ENCODE measurements at regions not wholly inside any gene's neighbourhood (a gene's known extent, or its start where the extent isn't known, plus 50 kb on each side); places are given as distances from the start of the nearest gene placed in this dataset.

DNA sequence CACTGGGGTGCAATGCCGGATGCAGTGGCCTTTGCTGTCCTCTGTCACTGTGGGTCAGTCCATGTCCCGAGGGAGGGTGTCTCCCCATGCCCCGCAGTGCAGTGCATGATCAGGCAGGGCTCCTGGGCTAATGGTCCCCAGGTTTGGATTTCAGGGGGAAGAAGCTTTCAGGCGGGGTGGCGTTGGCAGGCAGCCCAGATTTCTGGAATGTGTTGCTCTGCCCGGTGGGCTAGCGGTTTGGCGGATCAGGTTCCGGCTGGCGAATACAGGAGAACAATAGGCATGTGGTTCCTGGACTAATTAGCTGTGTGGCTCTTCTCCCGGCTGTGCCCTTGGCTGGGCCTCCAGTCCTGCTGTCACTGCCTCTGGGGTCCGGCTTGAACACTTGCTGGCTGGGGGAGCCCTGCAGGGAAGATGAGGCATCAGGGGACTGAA is 141.3 kb downstream of the FGF9 start:
- TF ChIP-seq, protein P1, sequence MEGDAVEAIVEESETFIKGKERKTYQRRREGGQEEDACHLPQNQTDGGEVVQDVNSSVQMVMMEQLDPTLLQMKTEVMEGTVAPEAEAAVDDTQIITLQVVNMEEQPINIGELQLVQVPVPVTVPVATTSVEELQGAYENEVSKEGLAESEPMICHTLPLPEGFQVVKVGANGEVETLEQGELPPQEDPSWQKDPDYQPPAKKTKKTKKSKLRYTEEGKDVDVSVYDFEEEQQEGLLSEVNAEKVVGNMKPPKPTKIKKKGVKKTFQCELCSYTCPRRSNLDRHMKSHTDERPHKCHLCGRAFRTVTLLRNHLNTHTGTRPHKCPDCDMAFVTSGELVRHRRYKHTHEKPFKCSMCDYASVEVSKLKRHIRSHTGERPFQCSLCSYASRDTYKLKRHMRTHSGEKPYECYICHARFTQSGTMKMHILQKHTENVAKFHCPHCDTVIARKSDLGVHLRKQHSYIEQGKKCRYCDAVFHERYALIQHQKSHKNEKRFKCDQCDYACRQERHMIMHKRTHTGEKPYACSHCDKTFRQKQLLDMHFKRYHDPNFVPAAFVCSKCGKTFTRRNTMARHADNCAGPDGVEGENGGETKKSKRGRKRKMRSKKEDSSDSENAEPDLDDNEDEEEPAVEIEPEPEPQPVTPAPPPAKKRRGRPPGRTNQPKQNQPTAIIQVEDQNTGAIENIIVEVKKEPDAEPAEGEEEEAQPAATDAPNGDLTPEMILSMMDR (IDR thresholded peaks at IDR 0.05; ENCODE audit: extremely low read depth in 1 of 2, insufficient read depth in 1 of 2, low read depth in 1 of 2, low read length in 2 of 2): no peak
- TF ChIP-seq POLR2A (IDR thresholded peaks at IDR 0.05; ENCODE audit: low read depth, low read length): no peak
- TF ChIP-seq EZH2 (IDR thresholded peaks at IDR 0.05; ENCODE audit: borderline replicate concordance, low read depth, low read length, severe bottlenecking): no peak
- no peak for TF ChIP-seq JUN (IDR thresholded peaks at IDR 0.05; ENCODE audit: borderline replicate concordance, insufficient read depth, insufficient read length, low read depth)
- no peak for TF ChIP-seq POLR2AphosphoS5 (IDR thresholded peaks at IDR 0.05; ENCODE audit: insufficient read depth, low read depth, low read length)
- TF ChIP-seq FOS (IDR thresholded peaks at IDR 0.05; ENCODE audit: borderline replicate concordance, insufficient read depth, low read length): no peak
- TF ChIP-seq, protein P2, sequence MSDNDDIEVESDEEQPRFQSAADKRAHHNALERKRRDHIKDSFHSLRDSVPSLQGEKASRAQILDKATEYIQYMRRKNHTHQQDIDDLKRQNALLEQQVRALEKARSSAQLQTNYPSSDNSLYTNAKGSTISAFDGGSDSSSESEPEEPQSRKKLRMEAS (IDR thresholded peaks at IDR 0.05; ENCODE audit: insufficient read depth, insufficient read length): no peak
- TF ChIP-seq MYC (IDR thresholded peaks at IDR 0.05; ENCODE audit: low read depth, low read length): no peak
- no peak for TF ChIP-seq GATA2 (IDR thresholded peaks at IDR 0.05; ENCODE audit: insufficient read depth, insufficient read length, low read depth, low read length)

Data from endothelial cell of umbilical vein (primary cell).